ENCODE measurements at regions not wholly inside any gene's neighbourhood (a gene's known extent, or its start where the extent isn't known, plus 50 kb on each side); places are given as distances from the start of the nearest gene placed in this dataset.
"Not testable (repeated sequence)": the region's sequence is repeated elsewhere in the genome, so short reads cannot be mapped to it uniquely, and the experiment has no call there.

- Mint-ChIP-seq H3K36me3 (ENCODE audit: low read depth) (peaks cover 9% of the 10 kb centered on the region), H3K9me3 (peaks cover 27% of the 10 kb centered on the region), H3K27ac (no peak overlapping the region), H3K4me1 (no peaks in the 10 kb centered on the region), H3K27me3 (ENCODE audit: low read depth, poor library complexity) (no peaks in the 10 kb centered on the region), H3K4me3 (no peak overlapping the region)
- TF ChIP-seq CTCF (IDR thresholded peaks at IDR 0.05), result no peak
- DNase-seq, result no peak
Measured at GRCh38 chr3:70716832-70717231, 404.4 kb upstream of the MDFIC2 start.

GRCh38 chr3:70712449-70713082, 400.1 kb upstream of the MDFIC2 start:
- Mint-ChIP-seq H3K27ac (no peak overlapping the region), H3K9me3 (peaks cover 36% of the 10 kb centered on the region), H3K4me3 (no peak overlapping the region), H3K4me1 (no peaks in the 10 kb centered on the region), H3K27me3 (ENCODE audit: low read depth, poor library complexity) (no peaks in the 10 kb centered on the region), H3K36me3 (ENCODE audit: low read depth) (peaks cover 15% of the 10 kb centered on the region)
- TF ChIP-seq CTCF (IDR thresholded peaks at IDR 0.05), result no peak
- no peak for DNase-seq

GRCh38 chr3:70703305-70704102, 391.1 kb upstream of the MDFIC2 start:
- H3K4me3 Mint-ChIP-seq, result no peak overlapping the region
- DNase-seq, result no peak
- TF ChIP-seq CTCF (IDR thresholded peaks at IDR 0.05), result no peak
- H3K27me3 Mint-ChIP-seq (ENCODE audit: low read depth, poor library complexity), result peaks cover 3% of the 10 kb centered on the region
- no peaks in the 10 kb centered on the region for H3K9me3 Mint-ChIP-seq
- peak overlapping the region; percentile 13 for H3K27ac Mint-ChIP-seq
- H3K4me1 Mint-ChIP-seq, result peaks cover 30% of the 10 kb centered on the region
- no peaks in the 10 kb centered on the region for H3K36me3 Mint-ChIP-seq (ENCODE audit: low read depth)

- no peak for DNase-seq
- H3K27ac Mint-ChIP-seq, result no peak overlapping the region
- no peaks in the 10 kb centered on the region for H3K9me3 Mint-ChIP-seq
- no peak for TF ChIP-seq CTCF (IDR thresholded peaks at IDR 0.05)
- H3K36me3 Mint-ChIP-seq (ENCODE audit: low read depth), result no peaks in the 10 kb centered on the region
- peaks cover 30% of the 10 kb centered on the region for H3K4me1 Mint-ChIP-seq
- H3K27me3 Mint-ChIP-seq (ENCODE audit: low read depth, poor library complexity), result peaks cover 3% of the 10 kb centered on the region
- no peak overlapping the region for H3K4me3 Mint-ChIP-seq
Measured at GRCh38 chr3:70702132-70702531, 389.7 kb upstream of the MDFIC2 start.

DNA sequence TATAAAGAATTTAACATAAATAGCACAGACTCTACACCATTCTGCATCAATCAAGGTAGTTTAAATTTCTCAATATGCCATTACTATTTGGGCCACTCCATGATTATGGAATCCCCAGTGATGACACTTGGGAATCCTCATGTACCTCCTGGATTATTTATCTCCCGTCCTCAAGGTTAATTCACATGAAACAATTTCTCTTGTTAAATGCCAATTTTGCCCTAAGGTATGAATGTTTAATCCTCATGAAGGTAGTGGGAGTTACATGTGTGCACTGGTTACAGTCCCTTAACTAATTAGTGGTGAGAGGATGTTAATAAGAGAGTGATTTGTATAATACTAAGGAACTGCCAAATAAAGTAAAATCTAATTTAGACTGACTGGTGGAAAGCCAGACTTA, 372.3 kb upstream of the MDFIC2 start:
- H3K4me3 Mint-ChIP-seq, result no peak overlapping the region
- H3K9me3 Mint-ChIP-seq, result peaks cover 18% of the 10 kb centered on the region
- H3K36me3 Mint-ChIP-seq (ENCODE audit: low read depth), result no peaks in the 10 kb centered on the region
- DNase-seq, result no peak
- no peaks in the 10 kb centered on the region for H3K27me3 Mint-ChIP-seq (ENCODE audit: low read depth, poor library complexity)
- H3K4me1 Mint-ChIP-seq, result no peaks in the 10 kb centered on the region
- no peak for TF ChIP-seq CTCF (IDR thresholded peaks at IDR 0.05)
- H3K27ac Mint-ChIP-seq, result no peak overlapping the region

GRCh38 chr3:70675810-70676209, 363.4 kb upstream of the MDFIC2 start:
- not testable (repeated sequence) for H3K36me3 Mint-ChIP-seq (ENCODE audit: low read depth); H3K27ac Mint-ChIP-seq; H3K4me3 Mint-ChIP-seq; H3K27me3 Mint-ChIP-seq (ENCODE audit: low read depth, poor library complexity); H3K4me1 Mint-ChIP-seq; DNase-seq
- peaks cover 36% of the 10 kb centered on the region for H3K9me3 Mint-ChIP-seq
